ENCODE measurements at regions not wholly inside any gene's neighbourhood (a gene's known extent, or its start where the extent isn't known, plus 50 kb on each side); places are given as distances from the start of the nearest gene placed in this dataset.
A peak's percentile ranks its signal among the peaks of the same experiment; 100 is the strongest.

GRCh38 chr4:180380733-180381132 lies 1862.5 kb upstream of the TENM3 start:
- no peak for DNase-seq (ENCODE audit: low spot score)
- no peaks in the 10 kb centered on the region for H3K9me3 ChIP-seq (ENCODE audit: severe bottlenecking)
- ATAC-seq (ENCODE audit: low read depth), result peak; percentile 99
- TF ChIP-seq, protein P1, sequence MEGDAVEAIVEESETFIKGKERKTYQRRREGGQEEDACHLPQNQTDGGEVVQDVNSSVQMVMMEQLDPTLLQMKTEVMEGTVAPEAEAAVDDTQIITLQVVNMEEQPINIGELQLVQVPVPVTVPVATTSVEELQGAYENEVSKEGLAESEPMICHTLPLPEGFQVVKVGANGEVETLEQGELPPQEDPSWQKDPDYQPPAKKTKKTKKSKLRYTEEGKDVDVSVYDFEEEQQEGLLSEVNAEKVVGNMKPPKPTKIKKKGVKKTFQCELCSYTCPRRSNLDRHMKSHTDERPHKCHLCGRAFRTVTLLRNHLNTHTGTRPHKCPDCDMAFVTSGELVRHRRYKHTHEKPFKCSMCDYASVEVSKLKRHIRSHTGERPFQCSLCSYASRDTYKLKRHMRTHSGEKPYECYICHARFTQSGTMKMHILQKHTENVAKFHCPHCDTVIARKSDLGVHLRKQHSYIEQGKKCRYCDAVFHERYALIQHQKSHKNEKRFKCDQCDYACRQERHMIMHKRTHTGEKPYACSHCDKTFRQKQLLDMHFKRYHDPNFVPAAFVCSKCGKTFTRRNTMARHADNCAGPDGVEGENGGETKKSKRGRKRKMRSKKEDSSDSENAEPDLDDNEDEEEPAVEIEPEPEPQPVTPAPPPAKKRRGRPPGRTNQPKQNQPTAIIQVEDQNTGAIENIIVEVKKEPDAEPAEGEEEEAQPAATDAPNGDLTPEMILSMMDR (IDR thresholded peaks at IDR 0.05; ENCODE audit: poor library complexity, severe bottlenecking), result no peak
- H3K4me3 ChIP-seq (ENCODE audit: severe bottlenecking), result no peak overlapping the region
- no peaks in the 10 kb centered on the region for H3K36me3 ChIP-seq (ENCODE audit: low read depth)
- no peaks in the 10 kb centered on the region for H3K27me3 ChIP-seq (ENCODE audit: insufficient read depth, poor library complexity, severe bottlenecking)
- peaks cover 8% of the 10 kb centered on the region for H3K4me1 ChIP-seq (ENCODE audit: insufficient read depth, poor library complexity, severe bottlenecking)
- H3K27ac ChIP-seq (ENCODE audit: poor library complexity, severe bottlenecking), result no peak overlapping the region

- ATAC-seq (ENCODE audit: low read depth) (no peak), DNase-seq (ENCODE audit: low spot score) (no peak)
- Histone ChIP-seq H3K27ac (ENCODE audit: poor library complexity, severe bottlenecking) (no peak overlapping the region), H3K4me1 (ENCODE audit: insufficient read depth, poor library complexity, severe bottlenecking) (no peaks in the 10 kb centered on the region), H3K4me3 (ENCODE audit: severe bottlenecking) (no peak overlapping the region), H3K27me3 (ENCODE audit: insufficient read depth, poor library complexity, severe bottlenecking) (no peaks in the 10 kb centered on the region), H3K36me3 (ENCODE audit: low read depth) (no peaks in the 10 kb centered on the region), H3K9me3 (ENCODE audit: severe bottlenecking) (peaks cover 2% of the 10 kb centered on the region)
- TF ChIP-seq, protein P1 (IDR thresholded peaks at IDR 0.05; ENCODE audit: poor library complexity, severe bottlenecking), result no peak
These were observed 1851.6 kb upstream of the TENM3 start for GRCh38 chr4:180391613-180392012.

DNA sequence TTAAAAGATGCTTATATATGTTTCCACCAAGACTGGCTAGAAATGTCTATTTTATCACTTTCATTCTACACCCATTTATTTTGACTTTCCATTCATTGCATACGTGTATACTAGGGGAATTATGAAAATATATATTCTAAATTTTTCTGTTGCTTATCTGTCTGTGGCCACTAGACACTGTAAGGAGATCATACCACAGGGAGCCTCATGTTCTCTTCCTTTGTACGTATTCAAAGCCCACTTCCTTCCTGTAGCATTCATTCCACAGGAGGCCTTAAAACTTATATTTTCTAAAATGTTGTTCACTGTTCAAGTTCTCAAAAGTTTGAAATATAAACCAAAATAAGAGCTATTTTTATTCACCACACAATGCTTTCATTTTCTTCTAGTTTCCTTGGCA lies 1848.9 kb upstream of the TENM3 start:
- DNase-seq (ENCODE audit: low spot score) (no peak), ATAC-seq (ENCODE audit: low read depth) (no peak)
- Histone ChIP-seq H3K9me3 (ENCODE audit: severe bottlenecking) (peaks cover 2% of the 10 kb centered on the region), H3K27ac (ENCODE audit: poor library complexity, severe bottlenecking) (no peak overlapping the region), H3K4me1 (ENCODE audit: insufficient read depth, poor library complexity, severe bottlenecking) (no peaks in the 10 kb centered on the region), H3K4me3 (ENCODE audit: severe bottlenecking) (no peak overlapping the region), H3K36me3 (ENCODE audit: low read depth) (no peaks in the 10 kb centered on the region), H3K27me3 (ENCODE audit: insufficient read depth, poor library complexity, severe bottlenecking) (no peaks in the 10 kb centered on the region)
- TF ChIP-seq, protein P1 (IDR thresholded peaks at IDR 0.05; ENCODE audit: poor library complexity, severe bottlenecking), result no peak

DNA sequence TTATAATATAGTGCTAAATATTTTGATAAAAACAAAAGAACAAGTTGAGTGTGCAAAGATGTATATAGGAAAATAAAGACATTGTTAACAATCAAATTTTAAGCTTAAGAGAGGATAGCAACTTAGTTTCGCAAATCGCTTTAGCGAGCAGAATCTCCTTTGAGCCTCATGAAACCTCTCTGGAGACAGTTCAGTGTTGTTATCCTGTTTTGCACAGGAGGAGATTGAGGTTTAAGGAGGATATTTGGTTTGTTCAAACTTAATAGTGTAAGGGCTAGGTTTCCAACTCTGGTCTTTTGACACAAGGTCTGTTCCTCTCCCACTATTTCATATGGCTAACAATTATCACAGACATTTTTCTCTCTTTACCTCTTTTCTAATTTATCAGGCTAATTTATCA lies 1848.5 kb upstream of the TENM3 start:
- Histone ChIP-seq H3K4me1 (ENCODE audit: insufficient read depth, poor library complexity, severe bottlenecking) (no peaks in the 10 kb centered on the region), H3K27me3 (ENCODE audit: insufficient read depth, poor library complexity, severe bottlenecking) (no peaks in the 10 kb centered on the region), H3K36me3 (ENCODE audit: low read depth) (no peaks in the 10 kb centered on the region), H3K4me3 (ENCODE audit: severe bottlenecking) (no peak overlapping the region), H3K27ac (ENCODE audit: poor library complexity, severe bottlenecking) (no peak overlapping the region), H3K9me3 (ENCODE audit: severe bottlenecking) (peaks cover 2% of the 10 kb centered on the region)
- DNase-seq (ENCODE audit: low spot score) (no peak), ATAC-seq (ENCODE audit: low read depth) (no peak)
- TF ChIP-seq, protein P1 (IDR thresholded peaks at IDR 0.05; ENCODE audit: poor library complexity, severe bottlenecking), result no peak

DNA sequence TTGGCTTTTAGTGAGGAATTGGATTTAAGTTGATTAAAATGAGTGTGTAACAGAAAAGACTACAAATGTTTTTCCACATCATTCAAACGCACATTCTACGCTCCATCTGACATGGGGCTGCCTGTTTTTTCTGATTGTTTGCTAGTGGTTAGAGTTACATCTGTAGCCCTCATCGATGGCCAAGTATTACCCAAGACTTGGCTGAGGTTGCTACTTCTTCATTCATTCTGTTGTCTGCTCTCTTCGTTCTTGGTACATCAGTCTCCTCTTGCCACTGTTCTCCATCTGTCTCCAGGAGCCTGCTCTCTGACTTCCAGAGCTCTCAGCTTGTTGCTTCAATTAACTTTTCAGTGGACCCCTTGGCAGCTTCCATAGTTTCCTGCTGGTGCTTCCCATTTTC lies 1844.6 kb upstream of the TENM3 start:
- Histone ChIP-seq H3K4me1 (ENCODE audit: insufficient read depth, poor library complexity, severe bottlenecking) (no peaks in the 10 kb centered on the region), H3K27me3 (ENCODE audit: insufficient read depth, poor library complexity, severe bottlenecking) (no peaks in the 10 kb centered on the region), H3K4me3 (ENCODE audit: severe bottlenecking) (no peak overlapping the region), H3K36me3 (ENCODE audit: low read depth) (no peaks in the 10 kb centered on the region), H3K9me3 (ENCODE audit: severe bottlenecking) (peaks cover 2% of the 10 kb centered on the region), H3K27ac (ENCODE audit: poor library complexity, severe bottlenecking) (no peak overlapping the region)
- DNase-seq (ENCODE audit: low spot score) (no peak), ATAC-seq (ENCODE audit: low read depth) (no peak)
- TF ChIP-seq, protein P1 (IDR thresholded peaks at IDR 0.05; ENCODE audit: poor library complexity, severe bottlenecking), result no peak

All from RWPE2 (cell line).